Panc1 (cell line): ENCODE measurements at regions not wholly inside any gene's neighbourhood (a gene's known extent, or its start where the extent isn't known, plus 50 kb on each side); places are given as distances from the start of the nearest gene placed in this dataset.

Experiments
- ATAC-seq: fragments of 200-7000 bp; cut with Tn5 transposase; 2 replicates; pipeline ENCODE4 v1.9.1; 2020; ENCODE audit warnings: mild to moderate bottlenecking, moderate library complexity
- BruUV-seq: library from RNA; stranded (reverse); fragments of 400-500 nt; replicated peaks from 2 replicates; lab custom pipeline; 2021; lab: Mats Ljungman, UMichigan
- CTCF ChIA-PET: fragments of 300-600 bp; sonication (Branson Sonifier 250); formaldehyde crosslinking; loops from one replicate; lab custom pipeline; 2022; ENCODE audit warnings: antibody characterized with exemption; lab: Charles Lee
- POLR2A ChIA-PET: fragments of 300-600 bp; sonication (Branson Sonifier 250); formaldehyde crosslinking; loops from one replicate; lab custom pipeline; 2022; ENCODE audit warnings: antibody characterized with exemption; lab: Charles Lee
- DNase-seq: peaks from one replicate; pipeline ENCODE4 v3.0.0-alpha.2; 2010; ENCODE audit warnings: low read depth, low spot score
- H3K27ac ChIP-seq: 2 replicates; pipeline ENCODE4 v1.5.1; 2011; ENCODE audit warnings: mild to moderate bottlenecking, low read length, inconsistent platforms
- H3K27me3 ChIP-seq: fragments of 200-500 bp; sonication (Bioruptor generic); 2 replicates; pipeline ENCODE4 v1.6.0; 2014; ENCODE audit warnings: low read length, inconsistent platforms; ENCODE audit not compliant: control insufficient read depth, insufficient read depth
- H3K36me3 ChIP-seq: fragments of 200-500 bp; sonication (Bioruptor generic); 2 replicates; pipeline ENCODE4 v1.5.1; 2014; ENCODE audit warnings: inconsistent platforms, mild to moderate bottlenecking, low read length, moderate library complexity; ENCODE audit not compliant: control insufficient read depth, insufficient read depth
- H3K4me1 ChIP-seq: 2 replicates; pipeline ENCODE4 v1.5.1; 2011; ENCODE audit warnings: inconsistent platforms, mild to moderate bottlenecking, low read length, moderate library complexity; ENCODE audit not compliant: control insufficient read depth, insufficient read depth
- H3K4me3 ChIP-seq, 2 experiments: 2 replicates each; pipeline ENCODE4 v1.5.1; 2011 to 2012; ENCODE audit warnings: low read depth in 2 of 2, low read length in 2 of 2, mild to moderate bottlenecking in 2 of 2, inconsistent platforms in 1 of 2, moderate library complexity in 1 of 2
- H3K9me3 ChIP-seq: fragments of 200-500 bp; sonication (Bioruptor generic); 2 replicates; pipeline ENCODE4 v1.5.1; 2014; ENCODE audit warnings: low read depth, mild to moderate bottlenecking, inconsistent platforms, low read length, moderate library complexity; ENCODE audit not compliant: control insufficient read depth, insufficient read depth
- POLR2AphosphoS5 ChIP-seq: IDR thresholded peaks from 2 replicates; pipeline ENCODE4 v1.6.1; 2012; ENCODE audit warnings: mild to moderate bottlenecking, low read depth, low read length, moderate library complexity
- REST ChIP-seq, 2 experiments: IDR thresholded peaks; 2 replicates each; pipeline ENCODE4 v1.6.1; 2011 to 2012; ENCODE audit warnings: low read depth in 2 of 2, control low read depth in 1 of 2, low read length in 1 of 2, mild to moderate bottlenecking in 1 of 2, moderate library complexity in 1 of 2; ENCODE audit not compliant: insufficient read depth in 1 of 2
- SIN3A ChIP-seq: IDR thresholded peaks from 2 replicates; pipeline ENCODE4 v1.6.1; 2012; ENCODE audit warnings: low read depth, mild to moderate bottlenecking, low read length, moderate library complexity, borderline replicate concordance; ENCODE audit not compliant: insufficient read depth
- TCF7L2 ChIP-seq: IDR thresholded peaks from 2 replicates; pipeline ENCODE4 v1.6.1; 2011; ENCODE audit warnings: mild to moderate bottlenecking, low read depth, low read length, inconsistent platforms
- in situ Hi-C: cut with HindIII; loops from 2 replicates; pipeline ENCODE4 v1.10.0; 2016; ENCODE audit warnings: low sequenced_read_pairs, low pct_unique_long_range_greater_than_20kb
- intact Hi-C: fragments of 100-400 bp; cut with micrococcal nuclease; formaldehyde crosslinking; loops from one replicate; pipeline ENCODE4 v1.10.0; 2022; ENCODE audit not compliant: unreplicated experiment
- TF ChIP-seq, protein P1 (sequence below): fragments of 450-650 bp; IDR thresholded peaks from 2 replicates; pipeline ENCODE4 v1.5.1; 2017; ENCODE audit warnings: mild to moderate bottlenecking

GRCh38 chr12:42766026-42766425, 176.5 kb upstream of the PRICKLE1 start:
- DNase-seq = no peak
- no peaks in the 10 kb centered on the region for H3K36me3 ChIP-seq
- H3K27me3 ChIP-seq = no peaks in the 10 kb centered on the region
- in situ Hi-C loops (no loop called here), intact Hi-C loops (no loop called here)
- H3K27ac ChIP-seq = no peak overlapping the region
- no peak for ATAC-seq
- H3K9me3 ChIP-seq = no peaks in the 10 kb centered on the region
- BruUV-seq = no TSS peak
- ChIA-PET CTCF (no interaction called here), POLR2A (no interaction called here)
- H3K4me3 ChIP-seq = no peak overlapping the region
- H3K4me1 ChIP-seq = no peaks in the 10 kb centered on the region
- TF ChIP-seq SIN3A (no peak), TCF7L2 (no peak), POLR2AphosphoS5 (no peak), REST (IDR thresholded peaks at IDR 0.05; ENCODE audit: insufficient read depth in 1 of 2, low read depth in 2 of 2, low read length in 1 of 2) (no peak)
- TF ChIP-seq, protein P1, sequence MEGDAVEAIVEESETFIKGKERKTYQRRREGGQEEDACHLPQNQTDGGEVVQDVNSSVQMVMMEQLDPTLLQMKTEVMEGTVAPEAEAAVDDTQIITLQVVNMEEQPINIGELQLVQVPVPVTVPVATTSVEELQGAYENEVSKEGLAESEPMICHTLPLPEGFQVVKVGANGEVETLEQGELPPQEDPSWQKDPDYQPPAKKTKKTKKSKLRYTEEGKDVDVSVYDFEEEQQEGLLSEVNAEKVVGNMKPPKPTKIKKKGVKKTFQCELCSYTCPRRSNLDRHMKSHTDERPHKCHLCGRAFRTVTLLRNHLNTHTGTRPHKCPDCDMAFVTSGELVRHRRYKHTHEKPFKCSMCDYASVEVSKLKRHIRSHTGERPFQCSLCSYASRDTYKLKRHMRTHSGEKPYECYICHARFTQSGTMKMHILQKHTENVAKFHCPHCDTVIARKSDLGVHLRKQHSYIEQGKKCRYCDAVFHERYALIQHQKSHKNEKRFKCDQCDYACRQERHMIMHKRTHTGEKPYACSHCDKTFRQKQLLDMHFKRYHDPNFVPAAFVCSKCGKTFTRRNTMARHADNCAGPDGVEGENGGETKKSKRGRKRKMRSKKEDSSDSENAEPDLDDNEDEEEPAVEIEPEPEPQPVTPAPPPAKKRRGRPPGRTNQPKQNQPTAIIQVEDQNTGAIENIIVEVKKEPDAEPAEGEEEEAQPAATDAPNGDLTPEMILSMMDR = no peak

DNA sequence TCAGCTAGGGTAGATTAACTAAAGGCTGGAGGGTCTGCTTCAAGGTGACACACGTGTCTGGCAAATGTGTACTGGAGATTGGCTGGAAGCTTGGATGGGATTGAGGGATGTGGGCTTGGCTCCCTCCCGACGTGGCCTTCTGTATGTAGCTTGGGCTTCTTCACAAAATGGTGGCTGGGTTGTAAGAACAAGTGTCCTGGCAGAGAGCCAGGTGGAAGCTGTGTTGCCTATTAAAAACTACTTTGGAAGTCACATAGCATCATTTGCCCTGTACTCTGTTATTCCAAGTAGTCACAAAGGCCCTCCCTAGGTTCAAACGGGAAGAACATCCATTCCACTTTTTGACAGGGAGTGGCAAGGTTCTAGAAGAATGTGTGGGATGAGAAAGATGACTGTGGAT, 174.1 kb upstream of the PRICKLE1 start:
- DNase-seq (no peak), ATAC-seq (no peak)
- TF ChIP-seq REST (IDR thresholded peaks at IDR 0.05; ENCODE audit: insufficient read depth in 1 of 2, low read depth in 2 of 2, low read length in 1 of 2) (no peak), POLR2AphosphoS5 (no peak), TCF7L2 (no peak)
- Histone ChIP-seq H3K9me3 (no peaks in the 10 kb centered on the region), H3K27ac (no peak overlapping the region), H3K4me1 (no peaks in the 10 kb centered on the region), H3K4me3 (no peak overlapping the region), H3K27me3 (no peaks in the 10 kb centered on the region), H3K36me3 (no peaks in the 10 kb centered on the region)
- intact Hi-C loops = no loop called here
- ChIA-PET POLR2A (no interaction called here), CTCF (no interaction called here)
- BruUV-seq = no TSS peak
- in situ Hi-C loops = no loop called here
